ENCODE measurements at regions not wholly inside any gene's neighbourhood (a gene's known extent, or its start where the extent isn't known, plus 50 kb on each side); places are given as distances from the start of the nearest gene placed in this dataset.
A peak's percentile ranks its signal among the peaks of the same experiment; 100 is the strongest.

DNA sequence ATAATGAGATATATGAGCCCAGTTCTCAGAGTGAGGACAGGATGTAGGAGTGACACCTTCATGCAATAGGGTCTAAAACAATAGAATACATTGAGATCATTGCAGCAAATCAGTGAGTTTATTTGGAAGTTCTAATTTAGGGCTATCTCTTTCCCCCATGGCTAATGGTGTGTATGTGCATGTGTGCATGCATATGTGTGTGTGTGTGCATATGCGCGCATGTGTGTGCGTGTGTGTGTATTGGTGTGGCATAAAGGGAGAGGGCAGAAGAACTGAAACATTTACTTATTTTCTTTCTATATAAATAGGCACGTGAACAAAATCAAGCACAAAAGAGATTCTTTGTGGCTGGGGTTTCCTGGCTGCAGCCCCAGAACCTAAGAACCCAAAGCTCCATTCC lies 115.7 kb upstream of the VEPH1 start:
- no peak for DNase-seq
- Histone ChIP-seq H3K4me1 (replicated peaks in 1 of 2) (peaks cover 0 to 8% of the 10 kb centered on the region in 2 donors), H3K9me3 (replicated peaks in 1 of 3) (no peaks in the 10 kb centered on the region), H3K36me3 (replicated peaks in 1 of 2) (no peaks in the 10 kb centered on the region), H3K4me3 (no peak overlapping the region), H3K27me3 (peaks cover 5% of the 10 kb centered on the region), H3K27ac (no peak overlapping the region)
- WGBS, 4 donors = 68 to 81% (median 78%) methylated on average over 4 of the region's 4 CpGs
- TF ChIP-seq, protein P1, sequence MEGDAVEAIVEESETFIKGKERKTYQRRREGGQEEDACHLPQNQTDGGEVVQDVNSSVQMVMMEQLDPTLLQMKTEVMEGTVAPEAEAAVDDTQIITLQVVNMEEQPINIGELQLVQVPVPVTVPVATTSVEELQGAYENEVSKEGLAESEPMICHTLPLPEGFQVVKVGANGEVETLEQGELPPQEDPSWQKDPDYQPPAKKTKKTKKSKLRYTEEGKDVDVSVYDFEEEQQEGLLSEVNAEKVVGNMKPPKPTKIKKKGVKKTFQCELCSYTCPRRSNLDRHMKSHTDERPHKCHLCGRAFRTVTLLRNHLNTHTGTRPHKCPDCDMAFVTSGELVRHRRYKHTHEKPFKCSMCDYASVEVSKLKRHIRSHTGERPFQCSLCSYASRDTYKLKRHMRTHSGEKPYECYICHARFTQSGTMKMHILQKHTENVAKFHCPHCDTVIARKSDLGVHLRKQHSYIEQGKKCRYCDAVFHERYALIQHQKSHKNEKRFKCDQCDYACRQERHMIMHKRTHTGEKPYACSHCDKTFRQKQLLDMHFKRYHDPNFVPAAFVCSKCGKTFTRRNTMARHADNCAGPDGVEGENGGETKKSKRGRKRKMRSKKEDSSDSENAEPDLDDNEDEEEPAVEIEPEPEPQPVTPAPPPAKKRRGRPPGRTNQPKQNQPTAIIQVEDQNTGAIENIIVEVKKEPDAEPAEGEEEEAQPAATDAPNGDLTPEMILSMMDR (IDR thresholded peaks at IDR 0.05) = no peak
- no peak for TF ChIP-seq POLR2A (IDR thresholded peaks at IDR 0.05)
- intact Hi-C loops (cut with DNase I) = loop anchor here (5.0 to 10.0 kb wide), 2 partner anchors 813 to 916 kb away; no protein-coding TSS in a partner anchor

- peaks cover 5% of the 10 kb centered on the region for H3K27me3 ChIP-seq
- H3K4me3 ChIP-seq = no peak overlapping the region
- 16 to 20% (median 19%) methylated on average over 6 of the region's 6 CpGs for WGBS, 4 donors
- peaks cover 0 to 8% of the 10 kb centered on the region in 2 donors for H3K4me1 ChIP-seq (replicated peaks in 1 of 2)
- DNase-seq = peak in 3 of 7 donors; percentile 10 to 39 (median 18)
- no peak overlapping the region for H3K27ac ChIP-seq
- no peaks in the 10 kb centered on the region for H3K9me3 ChIP-seq (replicated peaks in 1 of 3)
- TF ChIP-seq POLR2A (IDR thresholded peaks at IDR 0.05) = no peak
- TF ChIP-seq, protein P1 (IDR thresholded peaks at IDR 0.05) = peak; percentile 60 to 78 (median 70)
- no peaks in the 10 kb centered on the region for H3K36me3 ChIP-seq (replicated peaks in 1 of 2)
- intact Hi-C loops (cut with DNase I) = loop anchor here (5.0 to 10.0 kb wide), 2 partner anchors 814 to 917 kb away; no protein-coding TSS in a partner anchor
Measured at GRCh38 chr3:157618075-157618760, 115.0 kb upstream of the VEPH1 start.

GRCh38 chr3:157614896-157615295 lies 111.7 kb upstream of the VEPH1 start:
- Histone ChIP-seq H3K36me3 (replicated peaks in 1 of 2) (no peaks in the 10 kb centered on the region), H3K27ac (no peak overlapping the region), H3K9me3 (replicated peaks in 1 of 3) (no peaks in the 10 kb centered on the region), H3K27me3 (no peaks in the 10 kb centered on the region), H3K4me3 (no peak overlapping the region), H3K4me1 (replicated peaks in 1 of 2) (peaks cover 0 to 8% of the 10 kb centered on the region in 2 donors)
- intact Hi-C loops (cut with DNase I) = loop anchor here (5.0 to 10.0 kb wide), 2 partner anchors 817 to 920 kb away; no protein-coding TSS in a partner anchor
- TF ChIP-seq POLR2A (IDR thresholded peaks at IDR 0.05) = no peak
- TF ChIP-seq, protein P1 (IDR thresholded peaks at IDR 0.05) = no peak
- 36 to 56% (median 50%) methylated on average over 2 of the region's 2 CpGs for WGBS, 4 donors
- no peak for DNase-seq

DNA sequence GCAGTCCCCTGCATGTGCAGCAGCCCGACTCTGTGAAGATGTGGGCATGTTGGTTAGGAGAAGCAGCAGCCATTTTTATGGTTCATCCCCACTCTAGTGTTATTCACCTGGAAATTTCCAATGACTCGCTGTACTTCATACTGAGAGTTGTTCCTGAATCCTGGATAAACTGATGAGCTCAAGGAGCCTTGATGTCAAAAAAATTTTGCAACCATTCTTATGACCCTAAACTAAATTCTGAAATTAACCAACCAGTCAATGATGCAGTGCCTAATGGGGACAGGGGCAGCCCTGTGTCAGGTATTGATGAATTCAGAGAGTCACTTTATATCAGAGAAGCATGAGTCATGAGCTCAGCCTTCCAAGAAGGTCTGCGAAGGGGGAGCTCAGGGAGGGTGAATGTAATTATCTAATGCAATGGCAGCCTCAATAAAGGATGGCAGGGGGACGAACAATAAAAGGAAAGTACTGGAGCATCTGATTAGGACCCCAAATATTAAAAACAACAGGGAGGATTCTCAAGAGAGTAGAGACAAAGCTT lies 108.4 kb upstream of the VEPH1 start:
- 63 to 81% (median 71%) methylated on average over 4 of the region's 4 CpGs for WGBS, 4 donors
- Histone ChIP-seq H3K27me3 (no peaks in the 10 kb centered on the region), H3K4me3 (no peak overlapping the region), H3K4me1 (replicated peaks in 1 of 2) (no peaks in the 10 kb centered on the region), H3K27ac (no peak overlapping the region), H3K36me3 (replicated peaks in 1 of 2) (no peaks in the 10 kb centered on the region), H3K9me3 (replicated peaks in 1 of 3) (no peaks in the 10 kb centered on the region)
- intact Hi-C loops (cut with DNase I) = loop anchor here in 1 of 2 donors (10.0 kb wide), 1 partner anchor 923 kb away; no protein-coding TSS in a partner anchor
- no peak for DNase-seq
- no peak for TF ChIP-seq POLR2A (IDR thresholded peaks at IDR 0.05)
- TF ChIP-seq, protein P1 (IDR thresholded peaks at IDR 0.05) = no peak
